HepG2 (cell line): ENCODE measurements at regions not wholly inside any gene's neighbourhood (a gene's known extent, or its start where the extent isn't known, plus 50 kb on each side); places are given as distances from the start of the nearest gene placed in this dataset.
A peak's percentile ranks its signal among the peaks of the same experiment; 100 is the strongest.

Source experiments
- ATF1 ChIP-seq: IDR thresholded peaks from 2 replicates; pipeline ENCODE4 v1.6.1; 2016; ENCODE audit warnings: mild to moderate bottlenecking, control low read depth
- CHD2 ChIP-seq: IDR thresholded peaks from 2 replicates; pipeline ENCODE4 v1.6.1; 2011; ENCODE audit warnings: low read depth, low read length, improper control_type of control experiment
- ERF ChIP-seq: IDR thresholded peaks from 2 replicates; pipeline ENCODE4 v1.6.1; 2018; ENCODE audit warnings: missing biosample characterization, missing genetic modification reagents
- HOXA3 ChIP-seq: sonication (generic); formaldehyde crosslinking; IDR thresholded peaks from 2 replicates; pipeline ENCODE4 v1.5.0; 2020; ENCODE audit warnings: missing genetic modification reagents
- MYNN ChIP-seq: sonication (generic); formaldehyde crosslinking; IDR thresholded peaks from 2 replicates; pipeline ENCODE4 v1.4.0; 2020; ENCODE audit warnings: mild to moderate bottlenecking, low read depth, missing genetic modification reagents
- NFIC ChIP-seq: IDR thresholded peaks from 2 replicates; pipeline ENCODE4 v1.6.1; 2012; ENCODE audit warnings: mild to moderate bottlenecking, low read length, inconsistent platforms
- ONECUT2 ChIP-seq: sonication (generic); formaldehyde crosslinking; IDR thresholded peaks from 2 replicates; pipeline ENCODE4 v1.4.0; 2020; ENCODE audit warnings: missing genetic modification reagents
- PHF8 ChIP-seq: sonication (generic); formaldehyde crosslinking; IDR thresholded peaks from 2 replicates; pipeline ENCODE4 v1.5.0; 2020; ENCODE audit warnings: missing genetic modification reagents
- RFX3 ChIP-seq: IDR thresholded peaks from 2 replicates; pipeline ENCODE4 v1.6.1; 2016; ENCODE audit warnings: missing biosample characterization, missing genetic modification reagents
- SCMH1 ChIP-seq: sonication (generic); formaldehyde crosslinking; IDR thresholded peaks from 2 replicates; pipeline ENCODE4 v1.9.0; 2021; ENCODE audit warnings: missing genetic modification reagents, mild to moderate bottlenecking, borderline replicate concordance
- SKI ChIP-seq: fragments of 450-650 bp; IDR thresholded peaks from one replicate; pipeline ENCODE4 v1.6.1; 2018; ENCODE audit warnings: mild to moderate bottlenecking; ENCODE audit not compliant: partially characterized antibody
- TARDBP ChIP-seq: sonication (generic); formaldehyde crosslinking; IDR thresholded peaks from 2 replicates; pipeline ENCODE4 v1.8.0; 2022; ENCODE audit warnings: mild to moderate bottlenecking, missing genetic modification reagents
- TGIF2 ChIP-seq: IDR thresholded peaks from 2 replicates; pipeline ENCODE4 v1.6.1; 2016; ENCODE audit warnings: control low read depth, missing compliant biosample characterization
- ZNF10 ChIP-seq: sonication (generic); formaldehyde crosslinking; IDR thresholded peaks from 2 replicates; pipeline ENCODE4 v1.4.0; 2020; ENCODE audit warnings: mild to moderate bottlenecking, low read depth, missing genetic modification reagents, borderline replicate concordance
- ZNF205 ChIP-seq: IDR thresholded peaks from 2 replicates; pipeline ENCODE4 v1.6.1; 2018; ENCODE audit warnings: missing biosample characterization, missing genetic modification reagents
- ZNF446 ChIP-seq: sonication (generic); formaldehyde crosslinking; IDR thresholded peaks from 2 replicates; pipeline ENCODE4 v1.5.0; 2020; ENCODE audit warnings: mild to moderate bottlenecking, missing genetic modification reagents
- TF ChIP-seq, protein P1 (sequence below): sonication (generic); formaldehyde crosslinking; IDR thresholded peaks from 2 replicates; pipeline ENCODE4 v1.4.0; 2020; ENCODE audit warnings: missing genetic modification reagents, borderline replicate concordance
- TF ChIP-seq, protein P2 (sequence below): sonication (generic); formaldehyde crosslinking; IDR thresholded peaks from 2 replicates; pipeline ENCODE4 v1.4.0; 2020; ENCODE audit warnings: mild to moderate bottlenecking, low read depth, missing genetic modification reagents
- TF ChIP-seq, protein P3 (sequence below): sonication (generic); formaldehyde crosslinking; conservative IDR thresholded peaks from 2 replicates; pipeline ENCODE4 v1.5.0; 2020; ENCODE audit warnings: missing genetic modification reagents
- TF ChIP-seq, protein P4 (sequence below): sonication (generic); formaldehyde crosslinking; IDR thresholded peaks from 2 replicates; pipeline ENCODE4 v1.4.0; 2020; ENCODE audit warnings: missing genetic modification reagents, borderline replicate concordance

DNA sequence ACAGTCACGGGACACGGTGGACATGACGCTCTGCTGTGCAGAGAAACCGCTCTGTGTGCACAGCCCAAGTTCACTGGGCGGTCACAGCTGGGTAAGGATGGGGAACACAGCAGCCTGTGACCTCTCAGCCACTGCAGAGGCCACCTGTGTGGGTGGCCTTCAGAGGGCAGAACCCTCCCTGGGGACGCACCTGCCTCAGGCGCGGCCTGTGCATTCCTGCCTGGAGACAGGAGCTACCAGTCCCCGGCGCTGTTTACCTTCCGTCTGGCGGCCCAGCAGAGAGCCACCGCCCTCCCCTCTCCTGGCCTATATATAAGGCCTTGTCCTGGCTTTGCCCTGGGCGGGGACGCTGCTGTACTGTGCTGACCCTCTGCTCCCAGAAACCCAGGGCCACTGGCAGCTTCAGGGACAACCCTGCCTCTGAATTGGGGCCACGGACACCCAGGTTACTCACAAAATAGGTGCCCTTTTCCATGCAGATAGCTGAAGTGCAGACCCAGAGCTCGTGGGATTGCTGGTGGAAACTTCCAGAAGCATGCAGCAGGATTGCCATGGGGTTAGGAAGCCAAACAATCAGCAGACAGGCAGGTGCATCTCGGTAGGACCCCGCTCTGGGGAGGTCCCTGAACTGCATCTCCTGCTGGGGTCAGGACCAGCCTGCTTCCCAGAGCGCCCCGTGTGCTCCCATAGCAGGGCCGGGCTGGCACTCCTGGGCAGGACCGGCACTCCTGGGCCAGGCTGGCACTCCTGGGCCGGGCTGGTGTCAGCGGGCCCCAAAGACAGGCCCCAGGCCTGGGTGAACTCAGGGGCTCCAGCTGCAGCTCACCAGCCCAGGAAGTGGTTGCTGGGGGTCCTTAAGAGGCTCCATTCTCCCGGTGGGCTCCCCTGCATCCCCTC lies 83.6 kb downstream of the SIK1 start (continued):
- peak; percentile 16; the same call in 1 of the 2 replicates for TF ChIP-seq PHF8 (CRISPR knock-in tag)
- TF ChIP-seq HOXA3 (CRISPR knock-in tag) = peak; percentile 83
- TF ChIP-seq NFIC = no peak
- TF ChIP-seq, protein P1, sequence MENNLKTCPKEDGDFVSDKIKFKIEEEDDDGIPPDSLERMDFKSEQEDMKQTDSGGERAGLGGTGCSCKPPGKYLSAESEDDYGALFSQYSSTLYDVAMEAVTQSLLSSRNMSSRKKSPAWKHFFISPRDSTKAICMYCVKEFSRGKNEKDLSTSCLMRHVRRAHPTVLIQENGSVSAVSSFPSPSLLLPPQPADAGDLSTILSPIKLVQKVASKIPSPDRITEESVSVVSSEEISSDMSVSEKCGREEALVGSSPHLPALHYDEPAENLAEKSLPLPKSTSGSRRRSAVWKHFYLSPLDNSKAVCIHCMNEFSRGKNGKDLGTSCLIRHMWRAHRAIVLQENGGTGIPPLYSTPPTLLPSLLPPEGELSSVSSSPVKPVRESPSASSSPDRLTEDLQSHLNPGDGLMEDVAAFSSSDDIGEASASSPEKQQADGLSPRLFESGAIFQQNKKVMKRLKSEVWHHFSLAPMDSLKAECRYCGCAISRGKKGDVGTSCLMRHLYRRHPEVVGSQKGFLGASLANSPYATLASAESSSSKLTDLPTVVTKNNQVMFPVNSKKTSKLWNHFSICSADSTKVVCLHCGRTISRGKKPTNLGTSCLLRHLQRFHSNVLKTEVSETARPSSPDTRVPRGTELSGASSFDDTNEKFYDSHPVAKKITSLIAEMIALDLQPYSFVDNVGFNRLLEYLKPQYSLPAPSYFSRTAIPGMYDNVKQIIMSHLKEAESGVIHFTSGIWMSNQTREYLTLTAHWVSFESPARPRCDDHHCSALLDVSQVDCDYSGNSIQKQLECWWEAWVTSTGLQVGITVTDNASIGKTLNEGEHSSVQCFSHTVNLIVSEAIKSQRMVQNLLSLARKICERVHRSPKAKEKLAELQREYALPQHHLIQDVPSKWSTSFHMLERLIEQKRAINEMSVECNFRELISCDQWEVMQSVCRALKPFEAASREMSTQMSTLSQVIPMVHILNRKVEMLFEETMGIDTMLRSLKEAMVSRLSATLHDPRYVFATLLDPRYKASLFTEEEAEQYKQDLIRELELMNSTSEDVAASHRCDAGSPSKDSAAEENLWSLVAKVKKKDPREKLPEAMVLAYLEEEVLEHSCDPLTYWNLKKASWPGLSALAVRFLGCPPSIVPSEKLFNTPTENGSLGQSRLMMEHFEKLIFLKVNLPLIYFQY (CRISPR knock-in tag) = peak; percentile 57; the same call in 1 of the 2 replicates
- TF ChIP-seq ONECUT2 = no peak
- no peak for TF ChIP-seq ZNF205
- TF ChIP-seq SCMH1 (CRISPR knock-in tag) = no peak
- TF ChIP-seq, protein P2, sequence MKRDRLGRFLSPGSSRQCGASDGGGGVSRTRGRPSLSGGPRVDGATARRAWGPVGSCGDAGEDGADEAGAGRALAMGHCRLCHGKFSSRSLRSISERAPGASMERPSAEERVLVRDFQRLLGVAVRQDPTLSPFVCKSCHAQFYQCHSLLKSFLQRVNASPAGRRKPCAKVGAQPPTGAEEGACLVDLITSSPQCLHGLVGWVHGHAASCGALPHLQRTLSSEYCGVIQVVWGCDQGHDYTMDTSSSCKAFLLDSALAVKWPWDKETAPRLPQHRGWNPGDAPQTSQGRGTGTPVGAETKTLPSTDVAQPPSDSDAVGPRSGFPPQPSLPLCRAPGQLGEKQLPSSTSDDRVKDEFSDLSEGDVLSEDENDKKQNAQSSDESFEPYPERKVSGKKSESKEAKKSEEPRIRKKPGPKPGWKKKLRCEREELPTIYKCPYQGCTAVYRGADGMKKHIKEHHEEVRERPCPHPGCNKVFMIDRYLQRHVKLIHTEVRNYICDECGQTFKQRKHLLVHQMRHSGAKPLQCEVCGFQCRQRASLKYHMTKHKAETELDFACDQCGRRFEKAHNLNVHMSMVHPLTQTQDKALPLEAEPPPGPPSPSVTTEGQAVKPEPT (CRISPR knock-in tag) = no peak
- no peak for TF ChIP-seq MYNN (CRISPR knock-in tag)
- no peak for TF ChIP-seq ATF1 (CRISPR knock-in tag)
- peak; percentile 100 for TF ChIP-seq SKI
- no peak for TF ChIP-seq ZNF446 (CRISPR knock-in tag)
- peak; percentile 77; the same call in 1 of the 2 replicates for TF ChIP-seq ERF (CRISPR knock-in tag)
- TF ChIP-seq, protein P3, sequence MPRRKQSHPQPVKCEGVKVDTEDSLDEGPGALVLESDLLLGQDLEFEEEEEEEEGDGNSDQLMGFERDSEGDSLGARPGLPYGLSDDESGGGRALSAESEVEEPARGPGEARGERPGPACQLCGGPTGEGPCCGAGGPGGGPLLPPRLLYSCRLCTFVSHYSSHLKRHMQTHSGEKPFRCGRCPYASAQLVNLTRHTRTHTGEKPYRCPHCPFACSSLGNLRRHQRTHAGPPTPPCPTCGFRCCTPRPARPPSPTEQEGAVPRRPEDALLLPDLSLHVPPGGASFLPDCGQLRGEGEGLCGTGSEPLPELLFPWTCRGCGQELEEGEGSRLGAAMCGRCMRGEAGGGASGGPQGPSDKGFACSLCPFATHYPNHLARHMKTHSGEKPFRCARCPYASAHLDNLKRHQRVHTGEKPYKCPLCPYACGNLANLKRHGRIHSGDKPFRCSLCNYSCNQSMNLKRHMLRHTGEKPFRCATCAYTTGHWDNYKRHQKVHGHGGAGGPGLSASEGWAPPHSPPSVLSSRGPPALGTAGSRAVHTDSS (CRISPR knock-in tag) = 0 out of 2 replicates have a peak, but pooled peaks have one; percentile 24
- TF ChIP-seq, protein P4, sequence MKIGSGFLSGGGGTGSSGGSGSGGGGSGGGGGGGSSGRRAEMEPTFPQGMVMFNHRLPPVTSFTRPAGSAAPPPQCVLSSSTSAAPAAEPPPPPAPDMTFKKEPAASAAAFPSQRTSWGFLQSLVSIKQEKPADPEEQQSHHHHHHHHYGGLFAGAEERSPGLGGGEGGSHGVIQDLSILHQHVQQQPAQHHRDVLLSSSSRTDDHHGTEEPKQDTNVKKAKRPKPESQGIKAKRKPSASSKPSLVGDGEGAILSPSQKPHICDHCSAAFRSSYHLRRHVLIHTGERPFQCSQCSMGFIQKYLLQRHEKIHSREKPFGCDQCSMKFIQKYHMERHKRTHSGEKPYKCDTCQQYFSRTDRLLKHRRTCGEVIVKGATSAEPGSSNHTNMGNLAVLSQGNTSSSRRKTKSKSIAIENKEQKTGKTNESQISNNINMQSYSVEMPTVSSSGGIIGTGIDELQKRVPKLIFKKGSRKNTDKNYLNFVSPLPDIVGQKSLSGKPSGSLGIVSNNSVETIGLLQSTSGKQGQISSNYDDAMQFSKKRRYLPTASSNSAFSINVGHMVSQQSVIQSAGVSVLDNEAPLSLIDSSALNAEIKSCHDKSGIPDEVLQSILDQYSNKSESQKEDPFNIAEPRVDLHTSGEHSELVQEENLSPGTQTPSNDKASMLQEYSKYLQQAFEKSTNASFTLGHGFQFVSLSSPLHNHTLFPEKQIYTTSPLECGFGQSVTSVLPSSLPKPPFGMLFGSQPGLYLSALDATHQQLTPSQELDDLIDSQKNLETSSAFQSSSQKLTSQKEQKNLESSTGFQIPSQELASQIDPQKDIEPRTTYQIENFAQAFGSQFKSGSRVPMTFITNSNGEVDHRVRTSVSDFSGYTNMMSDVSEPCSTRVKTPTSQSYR (CRISPR knock-in tag) = peak; percentile 9; the same call in 1 of the 2 replicates
- peak; percentile 68; the same call in 1 of the 2 replicates for TF ChIP-seq TARDBP (CRISPR knock-in tag)
- TF ChIP-seq TGIF2 (CRISPR knock-in tag) = no peak
- no peak for TF ChIP-seq ZNF10 (CRISPR knock-in tag)
- no peak for TF ChIP-seq CHD2
- TF ChIP-seq RFX3 = no peak
